HEK293 (cell line): ENCODE measurements at regions not wholly inside any gene's neighbourhood (a gene's known extent, or its start where the extent isn't known, plus 50 kb on each side); places are given as distances from the start of the nearest gene placed in this dataset.

Experiments used
- CTCF ChIA-PET: fragments of 350-600 bp; formaldehyde crosslinking; extraction: SDS; loops from one replicate; lab custom pipeline; 2021; ENCODE audit warnings: antibody characterized with exemption; lab: Yijun Ruan, JAX
- POLR2A ChIA-PET: fragments of 300-600 bp; formaldehyde crosslinking; extraction: SDS; loops from one replicate; lab custom pipeline; 2020; ENCODE audit warnings: antibody characterized with exemption, inconsistent platforms; lab: Yijun Ruan, JAX
- H3K27ac ChIP-seq: fragments of 200-500 bp; sonication (Bioruptor generic); 2 replicates; pipeline ENCODE4 v1.5.1; 2014; ENCODE audit warnings: low read depth, low read length, control low read depth, inconsistent platforms; ENCODE audit errors: extremely low read depth
- H3K36me3 ChIP-seq, 2 experiments: fragments of 200-500 bp in 1 of 2; sonication (Bioruptor generic) in 1 of 2; 1 replicate in 1 of 2; 2 replicates in 1 of 2; pipeline ENCODE4 v1.5.1; 2014 to 2017; ENCODE audit warnings: inconsistent platforms in 2 of 2, low read length in 2 of 2; ENCODE audit not compliant: control insufficient read depth in 2 of 2, insufficient read depth in 1 of 2
- H3K4me1 ChIP-seq: fragments of 200-500 bp; sonication (Bioruptor generic); 2 replicates; pipeline ENCODE4 v1.5.1; 2014; ENCODE audit warnings: mild to moderate bottlenecking, low read length, inconsistent platforms; ENCODE audit not compliant: control insufficient read depth, insufficient read depth
- H3K4me3 ChIP-seq: 2 replicates; pipeline ENCODE4 v1.5.1; 2011; ENCODE audit warnings: low read depth, mild to moderate bottlenecking, control low read depth, low read length, moderate library complexity
- H3K9me3 ChIP-seq: fragments of 200-500 bp; sonication (Bioruptor generic); 2 replicates; pipeline ENCODE4 v1.5.1; 2014; ENCODE audit warnings: low read depth, low read length, inconsistent platforms; ENCODE audit not compliant: control insufficient read depth, insufficient read depth
- HOXA7 ChIP-seq: sonication (generic); formaldehyde crosslinking; IDR thresholded peaks from 2 replicates; pipeline ENCODE4 v1.8.1; 2022; ENCODE audit warnings: missing genetic modification reagents, borderline replicate concordance
- KLF17 ChIP-seq: fragments of 450-650 bp; formaldehyde crosslinking; IDR thresholded peaks from 2 replicates; pipeline ENCODE4 v1.5.1; 2016; ENCODE audit warnings: missing biosample characterization, missing genetic modification characterization
- PRDM10 ChIP-seq: fragments of 450-650 bp; formaldehyde crosslinking; IDR thresholded peaks from 2 replicates; pipeline ENCODE4 v1.5.1; 2016; ENCODE audit warnings: missing biosample characterization, missing genetic modification characterization
- RBAK ChIP-seq: fragments of 450-650 bp; formaldehyde crosslinking; IDR thresholded peaks from 2 replicates; pipeline ENCODE4 v1.5.1; 2016; ENCODE audit warnings: missing biosample characterization, missing genetic modification characterization
- WT1 ChIP-seq: fragments of 450-650 bp; formaldehyde crosslinking; IDR thresholded peaks from 2 replicates; pipeline ENCODE4 v1.5.1; 2016; ENCODE audit warnings: missing biosample characterization, missing genetic modification characterization
- ZBTB20 ChIP-seq: fragments of 450-650 bp; formaldehyde crosslinking; IDR thresholded peaks from 2 replicates; pipeline ENCODE4 v1.5.1; 2016; ENCODE audit warnings: missing biosample characterization, missing genetic modification characterization
- ZIC2 ChIP-seq: fragments of 450-650 bp; formaldehyde crosslinking; IDR thresholded peaks from 2 replicates; pipeline ENCODE4 v1.5.1; 2016; ENCODE audit warnings: missing biosample characterization, missing genetic modification characterization
- ZNF112 ChIP-seq: fragments of 450-650 bp; formaldehyde crosslinking; IDR thresholded peaks from 2 replicates; pipeline ENCODE4 v1.5.0; 2017; ENCODE audit warnings: missing biosample characterization, missing genetic modification characterization
- ZNF133 ChIP-seq: fragments of 450-650 bp; formaldehyde crosslinking; IDR thresholded peaks from 2 replicates; pipeline ENCODE4 v1.5.1; 2016; ENCODE audit warnings: missing biosample characterization, missing genetic modification characterization
- ZNF146 ChIP-seq: fragments of 450-650 bp; formaldehyde crosslinking; IDR thresholded peaks from 2 replicates; pipeline ENCODE4 v1.5.1; 2016; ENCODE audit warnings: missing biosample characterization, missing genetic modification characterization
- ZNF155 ChIP-seq: fragments of 450-650 bp; formaldehyde crosslinking; IDR thresholded peaks from 2 replicates; pipeline ENCODE4 v1.5.1; 2016; ENCODE audit warnings: missing biosample characterization, missing genetic modification characterization
- ZNF175 ChIP-seq: fragments of 450-650 bp; formaldehyde crosslinking; IDR thresholded peaks from 2 replicates; pipeline ENCODE4 v1.5.1; 2016; ENCODE audit warnings: missing biosample characterization, missing genetic modification characterization
- ZNF211 ChIP-seq: fragments of 450-650 bp; formaldehyde crosslinking; IDR thresholded peaks from 2 replicates; pipeline ENCODE4 v1.5.1; 2016; ENCODE audit warnings: low read depth, missing biosample characterization, missing genetic modification characterization
- ZNF26 ChIP-seq: fragments of 450-650 bp; formaldehyde crosslinking; IDR thresholded peaks from 2 replicates; pipeline ENCODE4 v1.5.1; 2016; ENCODE audit warnings: missing biosample characterization, missing genetic modification characterization
- ZNF350 ChIP-seq: fragments of 450-650 bp; formaldehyde crosslinking; IDR thresholded peaks from 2 replicates; pipeline ENCODE4 v1.5.0; 2017; ENCODE audit warnings: missing biosample characterization, mild to moderate bottlenecking, missing genetic modification characterization
- ZNF433 ChIP-seq: fragments of 450-650 bp; formaldehyde crosslinking; IDR thresholded peaks from 2 replicates; pipeline ENCODE4 v1.5.1; 2016; ENCODE audit warnings: missing biosample characterization, missing genetic modification characterization, low read depth
- ZNF449 ChIP-seq: fragments of 450-650 bp; formaldehyde crosslinking; IDR thresholded peaks from 2 replicates; pipeline ENCODE4 v1.5.1; 2017; ENCODE audit warnings: missing biosample characterization, mild to moderate bottlenecking, missing genetic modification characterization, moderate library complexity
- ZNF473 ChIP-seq: fragments of 450-650 bp; formaldehyde crosslinking; IDR thresholded peaks from 2 replicates; pipeline ENCODE4 v1.5.1; 2017; ENCODE audit warnings: missing biosample characterization, missing genetic modification characterization
- ZNF580 ChIP-seq: fragments of 450-650 bp; formaldehyde crosslinking; IDR thresholded peaks from 2 replicates; pipeline ENCODE4 v1.5.1; 2016; ENCODE audit warnings: missing biosample characterization, missing genetic modification characterization
- ZNF596 ChIP-seq: fragments of 450-650 bp; IDR thresholded peaks from 2 replicates; pipeline ENCODE4 v1.5.0; 2018; ENCODE audit warnings: missing biosample characterization, mild to moderate bottlenecking, missing genetic modification characterization, moderate library complexity
- ZNF645 ChIP-seq: fragments of 450-650 bp; formaldehyde crosslinking; IDR thresholded peaks from 2 replicates; pipeline ENCODE4; 2016; ENCODE audit warnings: missing biosample characterization, missing genetic modification characterization
- ZNF707 ChIP-seq: fragments of 450-650 bp; formaldehyde crosslinking; IDR thresholded peaks from 2 replicates; pipeline ENCODE4 v1.5.1; 2016; ENCODE audit warnings: missing biosample characterization, missing genetic modification characterization
- ZNF837 ChIP-seq: fragments of 450-650 bp; formaldehyde crosslinking; IDR thresholded peaks from 2 replicates; pipeline ENCODE4 v1.5.1; 2016; ENCODE audit warnings: missing biosample characterization, missing genetic modification characterization
- ZNF843 ChIP-seq: fragments of 450-650 bp; formaldehyde crosslinking; IDR thresholded peaks from 2 replicates; pipeline ENCODE4 v1.5.1; 2016; ENCODE audit warnings: missing biosample characterization, missing genetic modification characterization
- ZSCAN16 ChIP-seq: fragments of 450-650 bp; formaldehyde crosslinking; IDR thresholded peaks from 2 replicates; pipeline ENCODE4 v1.5.1; 2016; ENCODE audit warnings: missing biosample characterization, missing genetic modification characterization
- ZSCAN18 ChIP-seq: fragments of 450-650 bp; formaldehyde crosslinking; IDR thresholded peaks from 2 replicates; pipeline ENCODE4 v1.5.1; 2016; ENCODE audit warnings: missing biosample characterization, missing genetic modification characterization

GRCh38 chr3:55269636-55270035 lies 217.5 kb downstream of the WNT5A start:
- ChIA-PET CTCF (no interaction called here), POLR2A (no interaction called here)
- H3K36me3 ChIP-seq: no peaks in the 10 kb centered on the region
- no peak for TF ChIP-seq ZNF112 (tag by site-specific recombination)
- TF ChIP-seq ZNF707 (tag by site-specific recombination): no peak
- no peak for TF ChIP-seq RBAK (tag by site-specific recombination)
- TF ChIP-seq ZNF175: no peak
- no peak for TF ChIP-seq ZNF433 (tag by site-specific recombination)
- no peak for TF ChIP-seq ZSCAN18 (tag by site-specific recombination)
- no peak for TF ChIP-seq ZBTB20 (tag by site-specific recombination)
- TF ChIP-seq ZNF146 (tag by site-specific recombination): no peak
- no peak for TF ChIP-seq ZNF133 (tag by site-specific recombination)
- TF ChIP-seq ZNF580 (tag by site-specific recombination): no peak
- H3K4me3 ChIP-seq: no peak overlapping the region
- no peak overlapping the region for H3K27ac ChIP-seq
- no peaks in the 10 kb centered on the region for H3K9me3 ChIP-seq
- H3K4me1 ChIP-seq: no peaks in the 10 kb centered on the region

GRCh38 chr3:55269096-55269495 lies 218.0 kb downstream of the WNT5A start:
- ChIA-PET CTCF (no interaction called here), POLR2A (no interaction called here)
- Histone ChIP-seq H3K27ac (no peak overlapping the region), H3K9me3 (no peaks in the 10 kb centered on the region), H3K4me1 (no peaks in the 10 kb centered on the region), H3K4me3 (no peak overlapping the region), H3K36me3 (no peaks in the 10 kb centered on the region)
- TF ChIP-seq ZNF596 (tag by site-specific recombination): no peak
- TF ChIP-seq ZNF26 (tag by site-specific recombination): no peak
- no peak for TF ChIP-seq ZSCAN16 (tag by site-specific recombination)
- no peak for TF ChIP-seq ZIC2
- TF ChIP-seq HOXA7 (CRISPR knock-in tag): no peak
- TF ChIP-seq ZNF473: no peak
- no peak for TF ChIP-seq ZNF211
- TF ChIP-seq KLF17 (tag by site-specific recombination): no peak
- no peak for TF ChIP-seq PRDM10 (tag by site-specific recombination)
- no peak for TF ChIP-seq ZNF449
- no peak for TF ChIP-seq WT1
- no peak for TF ChIP-seq ZNF837
- TF ChIP-seq ZNF843 (tag by site-specific recombination): no peak
- TF ChIP-seq ZNF350 (tag by site-specific recombination): no peak
- TF ChIP-seq ZNF155 (tag by site-specific recombination): no peak
- TF ChIP-seq ZNF645 (tag by site-specific recombination): no peak
